ENCODE measurements at regions not wholly inside any gene's neighbourhood (a gene's known extent, or its start where the extent isn't known, plus 50 kb on each side); places are given as distances from the start of the nearest gene placed in this dataset.

DNA sequence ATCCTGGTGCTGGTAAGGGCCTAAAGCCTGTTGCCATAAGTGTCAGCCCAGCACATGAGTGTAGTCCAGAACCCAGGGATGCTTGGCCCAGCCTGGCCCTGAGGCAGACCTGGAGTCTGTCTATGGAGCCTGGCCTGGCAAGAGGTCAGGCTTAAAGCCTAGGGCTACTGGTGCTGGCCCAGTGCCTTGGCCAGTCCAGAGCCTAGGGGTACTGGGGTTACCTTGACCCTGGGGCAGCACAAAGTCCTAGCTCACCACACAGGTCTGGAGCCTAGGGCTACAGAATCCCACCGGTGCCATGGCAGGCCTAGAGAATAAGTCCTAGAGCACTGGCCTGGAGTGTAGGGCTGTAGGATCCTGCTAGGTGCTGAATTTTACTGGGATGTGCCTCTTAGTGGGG is 393.8 kb downstream of the MAGEE1 start:
- TF ChIP-seq, protein P1, sequence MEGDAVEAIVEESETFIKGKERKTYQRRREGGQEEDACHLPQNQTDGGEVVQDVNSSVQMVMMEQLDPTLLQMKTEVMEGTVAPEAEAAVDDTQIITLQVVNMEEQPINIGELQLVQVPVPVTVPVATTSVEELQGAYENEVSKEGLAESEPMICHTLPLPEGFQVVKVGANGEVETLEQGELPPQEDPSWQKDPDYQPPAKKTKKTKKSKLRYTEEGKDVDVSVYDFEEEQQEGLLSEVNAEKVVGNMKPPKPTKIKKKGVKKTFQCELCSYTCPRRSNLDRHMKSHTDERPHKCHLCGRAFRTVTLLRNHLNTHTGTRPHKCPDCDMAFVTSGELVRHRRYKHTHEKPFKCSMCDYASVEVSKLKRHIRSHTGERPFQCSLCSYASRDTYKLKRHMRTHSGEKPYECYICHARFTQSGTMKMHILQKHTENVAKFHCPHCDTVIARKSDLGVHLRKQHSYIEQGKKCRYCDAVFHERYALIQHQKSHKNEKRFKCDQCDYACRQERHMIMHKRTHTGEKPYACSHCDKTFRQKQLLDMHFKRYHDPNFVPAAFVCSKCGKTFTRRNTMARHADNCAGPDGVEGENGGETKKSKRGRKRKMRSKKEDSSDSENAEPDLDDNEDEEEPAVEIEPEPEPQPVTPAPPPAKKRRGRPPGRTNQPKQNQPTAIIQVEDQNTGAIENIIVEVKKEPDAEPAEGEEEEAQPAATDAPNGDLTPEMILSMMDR (IDR thresholded peaks at IDR 0.05), result no peak
- TF ChIP-seq POLR2A (IDR thresholded peaks at IDR 0.05), result no peak
- no peak for TF ChIP-seq POLR2AphosphoS5 (IDR thresholded peaks at IDR 0.05)

Data from breast epithelium (tissue), 3 donors.